IPS DF 6.9 (cell line): ENCODE measurements at regions not wholly inside any gene's neighbourhood (a gene's known extent, or its start where the extent isn't known, plus 50 kb on each side); places are given as distances from the start of the nearest gene placed in this dataset.

Experiments used
- DNase-seq: peaks from one replicate; pipeline ENCODE4 v3.0.0-alpha.2; 2013; ENCODE audit warnings: low read depth, low spot score
- H3K27ac ChIP-seq: one replicate; pipeline ENCODE4 v1.5.1; 2013; ENCODE audit warnings: low read length, control low read depth
- H3K27me3 ChIP-seq: 2 replicates; pipeline ENCODE4 v1.6.1; 2013; ENCODE audit warnings: mild to moderate bottlenecking, low read length; ENCODE audit not compliant: control insufficient read depth, insufficient read depth
- H3K36me3 ChIP-seq: 2 replicates; pipeline ENCODE4 v1.6.1; 2013; ENCODE audit warnings: low read length; ENCODE audit not compliant: control insufficient read depth, insufficient read depth
- H3K4me1 ChIP-seq: 2 replicates; pipeline ENCODE4 v1.6.1; 2013; ENCODE audit warnings: low read length; ENCODE audit not compliant: control insufficient read depth, insufficient read depth
- H3K4me3 ChIP-seq: 2 replicates; pipeline ENCODE4 v1.5.1; 2013; ENCODE audit warnings: mild to moderate bottlenecking, low read length
- H3K9me3 ChIP-seq: 2 replicates; pipeline ENCODE4 v1.6.1; 2013; ENCODE audit warnings: low read length, inconsistent platforms; ENCODE audit not compliant: control insufficient read depth, insufficient read depth
- WGBS: extraction: QIAGEN DNeasy Blood & Tissue Kit; methylation state at CpG from one replicate; pipeline ENCODE4 v1.1.7; 2013; ENCODE audit warnings: mixed read lengths, missing lambda C conversion rate; ENCODE audit not compliant: insufficient read length, insufficient coverage; 5-methylcytosine and 5-hydroxymethylcytosine counted together

DNA sequence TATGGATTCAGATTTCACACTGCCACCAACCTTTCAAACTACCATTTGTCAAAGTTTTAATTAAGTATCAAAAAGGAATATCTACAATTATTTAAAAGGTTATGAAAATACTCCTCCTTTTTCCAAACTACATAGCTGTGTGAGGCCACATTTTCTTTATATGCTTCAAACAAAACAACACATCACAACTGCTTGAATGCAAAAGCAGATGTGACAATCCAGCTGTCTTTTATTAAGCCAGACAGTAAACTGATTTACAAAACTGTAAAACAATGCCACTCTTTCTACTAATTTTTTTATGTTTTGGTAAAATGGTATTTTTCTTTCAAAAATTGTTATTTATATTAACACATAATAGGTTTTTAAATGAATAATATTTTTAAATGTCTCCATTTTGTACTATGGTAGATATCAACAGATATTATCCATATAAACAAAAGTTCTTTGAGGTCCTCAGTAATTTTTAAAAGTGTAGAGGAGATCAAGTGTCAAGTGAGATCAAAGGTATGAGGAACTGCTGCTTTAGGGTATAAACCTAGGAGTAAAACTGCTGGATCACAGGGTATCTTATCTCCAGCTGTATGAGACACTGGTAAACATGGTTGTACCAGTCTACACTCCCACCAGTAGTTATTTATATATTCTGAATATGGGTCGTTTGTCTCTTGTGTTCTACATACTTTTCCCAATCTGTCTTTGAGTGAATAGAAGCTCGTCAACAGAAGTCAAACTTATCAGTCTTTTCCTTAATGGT is 68.8 kb upstream of the SERTAD2 start:
- no peak for DNase-seq
- no CpG with 5 or more reads among the region's 2 CpGs for WGBS
- no peak overlapping the region for H3K4me3 ChIP-seq

DNA sequence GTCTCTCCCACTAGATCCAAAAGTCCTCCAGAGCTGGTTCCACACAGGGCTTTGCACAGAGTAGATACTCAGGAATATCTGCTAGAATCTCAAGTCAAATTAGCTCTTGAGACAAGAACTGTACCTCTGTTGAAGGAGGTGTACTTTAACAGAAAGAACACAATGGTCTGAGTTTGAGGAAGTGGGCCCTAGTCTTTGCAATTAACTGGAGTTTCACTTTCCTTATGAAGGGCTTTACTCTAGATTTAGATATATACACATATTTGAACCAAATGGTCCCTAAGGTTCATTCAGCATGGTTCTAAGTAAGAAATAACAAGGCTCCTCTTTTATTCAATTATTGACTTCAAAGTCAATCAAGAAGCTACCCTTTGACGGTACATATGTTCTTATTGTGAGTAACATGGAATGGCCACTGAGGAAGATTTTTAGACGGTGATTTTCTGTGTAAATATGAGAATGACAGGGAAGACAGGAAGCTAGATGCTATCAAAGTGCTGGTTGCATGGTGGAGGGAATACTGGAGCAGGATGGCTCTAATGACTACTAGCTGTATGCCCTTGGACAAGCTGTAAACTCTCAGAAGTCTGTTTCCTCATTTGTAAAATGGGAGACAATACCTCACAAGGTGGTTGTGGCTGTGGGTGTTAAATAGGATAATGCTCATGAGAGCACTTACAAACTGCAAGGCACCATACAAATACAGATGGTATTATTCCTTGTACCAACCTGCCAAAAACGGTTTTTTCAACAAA is 73.5 kb upstream of the SERTAD2 start:
- Histone ChIP-seq H3K4me1 (peaks cover 3% of the 10 kb centered on the region; the same call in 1 of the 2 replicates), H3K27ac (no peak overlapping the region), H3K9me3 (no peaks in the 10 kb centered on the region), H3K36me3 (no peaks in the 10 kb centered on the region), H3K27me3 (no peaks in the 10 kb centered on the region), H3K4me3 (no peak overlapping the region)
- DNase-seq, result no peak
- WGBS, result no CpG with 5 or more reads among the region's 3 CpGs

More for the DNA sequence above, 68.8 kb upstream of the SERTAD2 start:
- no peak overlapping the region for H3K27ac ChIP-seq
- no peaks in the 10 kb centered on the region for H3K9me3 ChIP-seq
- no peaks in the 10 kb centered on the region for H3K27me3 ChIP-seq
- no peaks in the 10 kb centered on the region for H3K36me3 ChIP-seq
- H3K4me1 ChIP-seq, result peaks cover 2% of the 10 kb centered on the region; the same call in 1 of the 2 replicates

DNA sequence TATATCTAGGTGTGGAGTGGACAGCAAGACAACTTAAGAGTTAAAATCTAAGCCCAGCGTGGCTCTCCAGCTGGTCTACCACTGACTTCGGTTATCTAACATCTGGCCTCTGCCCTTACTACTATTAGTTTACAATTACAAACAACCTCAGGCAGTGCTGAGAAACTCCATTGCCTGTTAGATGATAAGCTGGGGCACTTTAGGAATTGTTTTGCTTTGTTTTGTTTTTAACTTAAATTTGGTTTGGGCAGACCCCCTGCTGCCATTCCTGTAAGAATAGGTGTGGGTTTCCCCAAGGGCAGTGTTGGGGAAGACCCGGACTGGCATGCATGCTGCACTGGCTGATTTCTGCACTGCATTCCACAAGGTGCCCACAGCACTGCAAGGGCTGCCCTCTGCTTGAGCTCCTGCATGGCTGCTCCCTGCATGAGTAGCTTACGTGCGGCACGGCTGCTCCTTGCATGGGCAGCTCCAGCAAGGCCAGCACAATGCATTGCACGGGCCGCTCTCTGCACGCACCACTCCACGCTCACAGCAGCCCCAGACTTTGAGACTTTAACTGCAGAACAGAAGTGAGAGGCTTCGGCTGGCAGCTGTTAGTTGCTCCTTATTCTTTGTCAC is 74.2 kb upstream of the SERTAD2 start:
- peaks cover 3% of the 10 kb centered on the region; the same call in 1 of the 2 replicates for H3K4me1 ChIP-seq
- no peak overlapping the region for H3K27ac ChIP-seq
- no peak overlapping the region for H3K4me3 ChIP-seq
- DNase-seq, result no peak
- WGBS, result no CpG with 5 or more reads among the region's 11 CpGs
- no peaks in the 10 kb centered on the region for H3K27me3 ChIP-seq
- H3K36me3 ChIP-seq, result no peaks in the 10 kb centered on the region
- H3K9me3 ChIP-seq, result no peaks in the 10 kb centered on the region

DNA sequence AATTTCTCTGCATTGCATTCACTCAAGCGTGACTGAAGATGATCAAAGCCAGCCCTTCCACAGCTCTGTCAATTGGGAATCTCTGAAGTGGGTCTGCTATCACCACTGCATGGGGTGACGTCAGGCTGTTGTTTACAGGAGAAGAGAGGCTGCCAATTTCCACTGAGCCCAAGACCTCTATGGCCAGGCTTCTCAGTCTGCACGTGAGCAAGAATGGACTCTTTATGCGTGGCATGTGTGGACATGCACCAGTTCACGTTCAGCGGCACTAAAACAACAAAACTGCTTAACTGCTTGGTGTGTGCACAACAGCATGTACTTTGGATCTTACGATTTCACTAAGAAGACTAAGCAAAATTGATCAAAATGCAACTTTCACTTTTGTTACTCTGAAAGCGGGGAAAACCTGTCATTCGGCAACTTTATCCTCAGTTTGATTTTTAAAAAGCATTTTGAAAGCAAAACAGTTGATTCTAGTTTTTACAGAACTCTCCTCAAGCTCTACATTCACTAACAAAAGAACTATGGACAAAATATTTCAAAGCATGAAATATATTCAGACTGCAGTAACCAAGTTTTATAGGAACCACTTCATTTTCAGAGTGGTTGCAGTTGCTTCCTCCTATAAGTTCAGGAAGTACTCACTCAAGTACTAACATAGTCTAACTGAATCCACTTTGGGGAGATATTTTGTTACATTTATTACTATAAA is 77.0 kb upstream of the SERTAD2 start:
- Histone ChIP-seq H3K36me3 (no peaks in the 10 kb centered on the region), H3K9me3 (no peaks in the 10 kb centered on the region), H3K4me3 (no peak overlapping the region), H3K4me1 (peaks cover 3% of the 10 kb centered on the region; the same call in 1 of the 2 replicates), H3K27ac (no peak overlapping the region), H3K27me3 (no peaks in the 10 kb centered on the region)
- no CpG with 5 or more reads among the region's 9 CpGs for WGBS
- DNase-seq, result no peak

DNA sequence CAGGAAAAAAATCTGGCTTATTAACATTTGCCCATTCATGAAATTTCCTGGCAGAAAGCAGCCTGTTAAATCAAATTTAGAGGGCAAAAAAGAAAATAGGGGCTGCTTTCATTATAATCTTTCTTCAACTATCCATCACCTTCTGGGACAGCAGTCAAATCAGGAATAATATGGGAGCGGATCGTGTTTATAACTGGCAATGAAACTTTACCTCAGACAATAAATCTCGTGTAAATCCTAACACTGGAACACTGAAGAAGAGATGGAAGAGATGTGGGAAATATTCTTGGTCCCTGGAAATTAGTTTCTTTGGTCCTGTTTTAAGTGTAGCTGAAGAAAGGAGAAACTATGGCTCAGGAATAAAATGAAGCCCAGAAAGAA is 77.5 kb upstream of the SERTAD2 start:
- H3K36me3 ChIP-seq, result no peaks in the 10 kb centered on the region
- H3K27ac ChIP-seq, result no peak overlapping the region
- no peak overlapping the region for H3K4me3 ChIP-seq
- DNase-seq, result no peak
- H3K27me3 ChIP-seq, result no peaks in the 10 kb centered on the region
- H3K9me3 ChIP-seq, result no peaks in the 10 kb centered on the region
- H3K4me1 ChIP-seq, result peaks cover 3% of the 10 kb centered on the region; the same call in 1 of the 2 replicates
- no CpG with 5 or more reads among the region's 3 CpGs for WGBS

DNA sequence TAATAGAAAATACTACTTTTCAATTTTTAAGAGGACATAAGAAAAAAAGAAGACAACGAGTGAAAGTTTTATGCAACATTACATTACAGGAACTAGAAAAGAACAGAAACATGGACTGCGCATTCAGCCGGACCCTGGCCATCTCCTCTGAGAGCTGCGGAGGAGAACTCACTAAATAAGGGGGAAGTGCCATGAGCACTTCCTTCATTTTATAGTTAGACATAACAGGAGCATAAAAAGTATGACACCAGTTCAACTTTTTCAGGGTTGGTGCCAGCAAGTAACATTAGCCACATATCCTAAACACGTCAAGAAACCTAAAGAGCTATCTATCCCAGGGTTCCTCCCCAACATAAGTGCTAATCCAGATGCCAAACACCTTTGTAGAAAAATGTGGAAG is 78.0 kb upstream of the SERTAD2 start:
- Histone ChIP-seq H3K36me3 (no peaks in the 10 kb centered on the region), H3K9me3 (no peaks in the 10 kb centered on the region), H3K4me3 (no peak overlapping the region), H3K4me1 (0 out of 2 replicates have a peak, but pooled peaks cover 3% of the 10 kb centered on the region), H3K27ac (no peak overlapping the region), H3K27me3 (no peaks in the 10 kb centered on the region)
- WGBS, result no CpG with 5 or more reads among the region's 5 CpGs
- DNase-seq, result no peak

DNA sequence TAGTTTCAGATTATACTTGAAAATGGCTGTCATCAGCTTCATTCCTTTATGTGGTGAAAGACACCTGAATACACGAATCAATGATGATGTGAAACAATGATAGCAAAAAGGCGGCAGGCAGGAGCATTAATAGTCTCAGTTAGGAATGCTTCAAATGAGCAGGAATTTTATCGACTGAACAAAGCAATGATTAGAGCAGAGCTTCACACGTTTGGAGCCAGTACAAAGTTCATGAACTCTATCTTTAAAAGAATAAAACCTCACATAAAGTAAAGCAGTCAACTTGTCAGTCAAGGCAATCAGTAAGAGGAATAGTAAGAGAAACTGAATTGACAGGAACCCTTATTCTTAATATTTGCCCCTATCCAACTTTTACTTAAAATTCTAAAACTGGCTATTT is 78.4 kb upstream of the SERTAD2 start:
- Histone ChIP-seq H3K4me3 (no peak overlapping the region), H3K36me3 (no peaks in the 10 kb centered on the region), H3K27me3 (peaks cover under 1% of the 10 kb centered on the region; the same call in 1 of the 2 replicates), H3K4me1 (0 out of 2 replicates have a peak, but pooled peaks cover 3% of the 10 kb centered on the region), H3K27ac (no peak overlapping the region), H3K9me3 (no peaks in the 10 kb centered on the region)
- WGBS, result no CpG with 5 or more reads among the region's 4 CpGs
- no peak for DNase-seq

DNA sequence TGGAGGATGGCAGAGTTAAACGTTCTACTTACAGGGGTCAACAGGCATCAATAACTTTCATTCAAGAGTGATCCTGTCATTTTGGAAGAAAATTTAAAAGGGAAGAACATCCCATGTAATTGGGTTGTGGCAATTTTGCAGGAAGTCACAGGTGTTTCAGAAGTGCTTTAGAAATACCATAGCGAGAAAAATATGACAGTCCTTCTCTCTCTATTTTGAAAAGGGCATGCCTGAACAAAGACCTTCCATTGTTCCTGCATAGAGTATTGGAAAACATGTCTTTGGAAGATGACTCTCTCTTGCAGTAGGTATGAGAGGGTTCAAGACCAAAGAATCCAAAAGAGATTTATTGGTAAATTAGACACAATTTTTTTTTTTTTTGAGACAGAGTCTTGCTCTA is 81.8 kb upstream of the SERTAD2 start:
- H3K4me1 ChIP-seq, result 0 out of 2 replicates have a peak, but pooled peaks cover 2% of the 10 kb centered on the region
- H3K36me3 ChIP-seq, result no peaks in the 10 kb centered on the region
- no CpG with 5 or more reads among the region's 2 CpGs for WGBS
- H3K9me3 ChIP-seq, result no peaks in the 10 kb centered on the region
- H3K27me3 ChIP-seq, result peaks cover 1% of the 10 kb centered on the region; the same call in 1 of the 2 replicates
- H3K27ac ChIP-seq, result no peak overlapping the region
- H3K4me3 ChIP-seq, result no peak overlapping the region
- DNase-seq, result no peak

DNA sequence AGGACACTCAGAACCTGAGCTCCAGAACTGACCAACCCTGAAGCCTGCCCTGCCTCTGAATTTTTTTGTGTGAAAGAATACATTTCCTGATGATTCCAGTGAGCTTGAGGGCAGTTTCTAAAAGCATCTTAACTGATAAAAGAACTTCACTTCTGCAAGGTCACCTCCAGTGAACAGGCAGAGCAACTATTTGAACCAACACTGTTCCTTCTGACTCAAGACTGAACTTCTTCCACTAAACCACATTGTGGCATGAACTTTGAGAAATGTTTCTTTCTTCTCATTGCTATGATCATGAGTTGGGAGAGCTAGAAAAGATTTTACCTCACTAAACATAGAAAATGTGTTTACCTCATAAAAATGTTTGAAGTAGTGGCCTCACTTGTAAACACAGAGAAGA is 83.8 kb upstream of the SERTAD2 start:
- Histone ChIP-seq H3K27ac (no peak overlapping the region), H3K4me1 (no peaks in the 10 kb centered on the region), H3K4me3 (no peak overlapping the region), H3K9me3 (no peaks in the 10 kb centered on the region), H3K27me3 (peaks cover 1% of the 10 kb centered on the region; the same call in 1 of the 2 replicates), H3K36me3 (no peaks in the 10 kb centered on the region)
- DNase-seq, result no peak

DNA sequence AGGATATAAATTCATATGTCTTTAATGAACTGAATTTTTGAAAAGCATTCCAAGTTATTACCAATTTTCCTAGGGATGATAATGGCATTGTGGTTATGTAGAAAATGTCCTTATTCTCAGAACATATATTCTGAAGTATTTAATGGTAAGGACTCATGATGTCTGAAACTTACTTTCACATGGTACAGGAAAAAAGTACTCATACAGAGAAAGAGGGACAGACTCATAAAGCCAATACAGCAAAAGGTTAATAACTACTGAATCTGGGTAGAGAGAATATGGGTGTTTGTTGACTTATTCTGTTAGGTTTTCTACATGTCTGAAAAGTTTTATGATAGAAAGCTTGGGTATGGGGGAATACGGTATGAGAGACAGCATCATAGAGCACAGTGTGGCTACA is 84.3 kb upstream of the SERTAD2 start:
- Histone ChIP-seq H3K4me1 (no peaks in the 10 kb centered on the region), H3K4me3 (no peak overlapping the region), H3K27ac (no peak overlapping the region), H3K27me3 (peaks cover 1% of the 10 kb centered on the region; the same call in 1 of the 2 replicates), H3K36me3 (no peaks in the 10 kb centered on the region), H3K9me3 (no peaks in the 10 kb centered on the region)
- no peak for DNase-seq
- no CpG with 5 or more reads among the region's 1 CpG for WGBS
